ENCODE measurements at regions not wholly inside any gene's neighbourhood (a gene's known extent, or its start where the extent isn't known, plus 50 kb on each side); places are given as distances from the start of the nearest gene placed in this dataset.

- H3K9ac ChIP-seq (ENCODE audit: low read length): no peak overlapping the region
- H3K27me3 ChIP-seq (ENCODE audit: insufficient read depth, low read depth, low read length): no peaks in the 10 kb centered on the region
- TF ChIP-seq TAF1 (IDR thresholded peaks at IDR 0.05; ENCODE audit: low read depth) (no peak), POLR2AphosphoS5 (IDR thresholded peaks at IDR 0.05) (no peak)
- no peaks in the 10 kb centered on the region for H3K79me2 ChIP-seq (replicated peaks; ENCODE audit: insufficient read depth, low read length)
- no peak overlapping the region for H2AFZ ChIP-seq (ENCODE audit: low read depth, low read length)
- H3K4me2 ChIP-seq (ENCODE audit: low read length): no peak overlapping the region
- no peaks in the 10 kb centered on the region for H3K9me2 ChIP-seq (ENCODE audit: insufficient read depth, low read length)
- H3F3A ChIP-seq (ENCODE audit: insufficient read depth, low read length, poor library complexity, severe bottlenecking): no peaks in the 10 kb centered on the region
- H3K36me3 ChIP-seq (ENCODE audit: insufficient read depth, low read length): no peaks in the 10 kb centered on the region
- no peak overlapping the region for H3K4me3 ChIP-seq (ENCODE audit: low read length)
- no peak overlapping the region for H3K27ac ChIP-seq (ENCODE audit: low read length)
- no peaks in the 10 kb centered on the region for H4K20me1 ChIP-seq (ENCODE audit: insufficient read depth)
- H3K9me3 ChIP-seq (ENCODE audit: low read length): no peaks in the 10 kb centered on the region
These were observed 1046.5 kb downstream of the GALC start for GRCh38 chr14:86946446-86946845.

GRCh38 chr14:86944434-86944833, 1048.5 kb downstream of the GALC start:
- Histone ChIP-seq H4K20me1 (ENCODE audit: insufficient read depth) (no peaks in the 10 kb centered on the region), H3K4me2 (ENCODE audit: low read length) (no peak overlapping the region), H3F3A (ENCODE audit: insufficient read depth, low read length, poor library complexity, severe bottlenecking) (no peaks in the 10 kb centered on the region), H2AFZ (ENCODE audit: low read depth, low read length) (no peak overlapping the region), H3K9ac (ENCODE audit: low read length) (no peak overlapping the region), H3K9me3 (ENCODE audit: low read length) (no peaks in the 10 kb centered on the region), H3K27me3 (ENCODE audit: insufficient read depth, low read depth, low read length) (no peaks in the 10 kb centered on the region), H3K9me2 (ENCODE audit: insufficient read depth, low read length) (no peaks in the 10 kb centered on the region), H3K4me3 (ENCODE audit: low read length) (no peak overlapping the region), H3K79me2 (replicated peaks; ENCODE audit: insufficient read depth, low read length) (no peaks in the 10 kb centered on the region), H3K27ac (ENCODE audit: low read length) (no peak overlapping the region), H3K36me3 (ENCODE audit: insufficient read depth, low read length) (no peaks in the 10 kb centered on the region)
- no peak for TF ChIP-seq CTCF (IDR thresholded peaks at IDR 0.05; ENCODE audit: poor library complexity, severe bottlenecking)
- no peak for TF ChIP-seq REST (IDR thresholded peaks at IDR 0.05; ENCODE audit: borderline replicate concordance)
- TF ChIP-seq EZH2 (IDR thresholded peaks at IDR 0.05; ENCODE audit: borderline replicate concordance, insufficient read depth, low read length, poor library complexity, severe bottlenecking): no peak

GRCh38 chr14:86943391-86944365, 1049.3 kb downstream of the GALC start:
- Histone ChIP-seq H3K27me3 (ENCODE audit: insufficient read depth, low read depth, low read length) (no peaks in the 10 kb centered on the region), H3K4me3 (ENCODE audit: low read length) (no peak overlapping the region), H3K4me2 (ENCODE audit: low read length) (no peak overlapping the region), H2AFZ (ENCODE audit: low read depth, low read length) (no peak overlapping the region), H3F3A (ENCODE audit: insufficient read depth, low read length, poor library complexity, severe bottlenecking) (no peaks in the 10 kb centered on the region), H3K9ac (ENCODE audit: low read length) (no peak overlapping the region), H3K27ac (ENCODE audit: low read length) (no peak overlapping the region), H3K9me2 (ENCODE audit: insufficient read depth, low read length) (no peaks in the 10 kb centered on the region), H3K9me3 (ENCODE audit: low read length) (no peaks in the 10 kb centered on the region), H3K36me3 (ENCODE audit: insufficient read depth, low read length) (no peaks in the 10 kb centered on the region), H4K20me1 (ENCODE audit: insufficient read depth) (no peaks in the 10 kb centered on the region), H3K79me2 (replicated peaks; ENCODE audit: insufficient read depth, low read length) (no peaks in the 10 kb centered on the region)
- TF ChIP-seq RAD21 (conservative IDR thresholded peaks at IDR 0.05) (no peak), POLR2AphosphoS5 (IDR thresholded peaks at IDR 0.05) (no peak), TAF1 (IDR thresholded peaks at IDR 0.05; ENCODE audit: low read depth) (no peak), MXI1 (conservative IDR thresholded peaks at IDR 0.05; ENCODE audit: poor library complexity, severe bottlenecking) (no peak), CTCF (IDR thresholded peaks at IDR 0.05; ENCODE audit: poor library complexity, severe bottlenecking) (no peak), REST (IDR thresholded peaks at IDR 0.05; ENCODE audit: borderline replicate concordance) (no peak), SMC3 (conservative IDR thresholded peaks at IDR 0.05; ENCODE audit: poor library complexity) (no peak), EZH2 (IDR thresholded peaks at IDR 0.05; ENCODE audit: borderline replicate concordance, insufficient read depth, low read length, poor library complexity, severe bottlenecking) (no peak), EP300 (conservative IDR thresholded peaks at IDR 0.05; ENCODE audit: poor library complexity, severe bottlenecking) (no peak)
